ENCODE measurements at regions not wholly inside any gene's neighbourhood (a gene's known extent, or its start where the extent isn't known, plus 50 kb on each side); places are given as distances from the start of the nearest gene placed in this dataset.

- no peak for DNase-seq (ENCODE audit: insufficient read length, low spot score)
- FAIRE-seq = no peak
- TF ChIP-seq POLR2A (IDR thresholded peaks at IDR 0.05; ENCODE audit: low read depth, low read length) = no peak
Measured at GRCh38 chr21:20618878-20619277, 379.3 kb upstream of the NCAM2 start.

- no peak for FAIRE-seq
- no peak for TF ChIP-seq POLR2A (IDR thresholded peaks at IDR 0.05; ENCODE audit: low read depth, low read length)
- no peak for DNase-seq (ENCODE audit: insufficient read length, low spot score)
Measured at GRCh38 chr21:20627594-20627993, 370.6 kb upstream of the NCAM2 start.

DNA sequence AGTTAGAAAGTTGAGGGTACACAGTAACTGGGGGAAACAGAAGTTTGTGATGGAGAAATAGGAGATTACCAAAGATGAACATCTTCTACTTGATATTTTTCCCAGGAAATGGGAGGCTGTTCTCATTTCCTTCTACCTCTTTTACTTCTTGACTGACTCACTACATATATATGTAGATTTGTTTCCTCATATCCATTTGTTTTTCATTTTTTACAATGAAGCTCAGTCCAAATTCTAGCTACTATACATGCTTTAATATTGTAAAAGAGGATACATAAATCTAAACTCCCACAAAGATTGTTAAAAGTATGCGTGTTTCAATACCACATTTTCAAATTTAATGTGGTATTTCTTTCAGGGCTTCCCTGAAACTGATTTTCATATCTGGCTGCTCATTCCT, 366.6 kb upstream of the NCAM2 start:
- TF ChIP-seq POLR2A (IDR thresholded peaks at IDR 0.05; ENCODE audit: low read depth, low read length) = no peak
- DNase-seq (ENCODE audit: insufficient read length, low spot score) = no peak
- no peak for FAIRE-seq

DNA sequence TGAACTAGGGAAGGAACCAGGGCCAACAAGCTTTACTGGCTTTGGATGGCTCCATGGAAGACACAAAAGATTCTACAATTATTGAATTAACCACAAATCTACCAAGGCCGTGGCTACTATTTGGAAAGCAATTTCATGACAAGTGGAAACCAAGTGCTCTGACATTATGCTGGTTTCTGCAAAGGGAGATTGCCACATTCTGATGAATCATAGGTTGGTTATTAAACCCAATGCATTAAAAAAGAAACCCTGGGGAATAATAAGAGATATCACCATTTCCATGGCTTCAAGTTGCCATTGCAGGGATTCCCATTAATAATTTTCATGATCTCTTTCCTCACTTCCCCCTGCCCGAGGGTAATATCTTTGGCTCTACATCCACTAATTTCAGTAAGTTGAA, 359.2 kb upstream of the NCAM2 start:
- FAIRE-seq (no peak), DNase-seq (ENCODE audit: insufficient read length, low spot score) (no peak)
- TF ChIP-seq POLR2A (IDR thresholded peaks at IDR 0.05; ENCODE audit: low read depth, low read length) = no peak

GRCh38 chr21:20641241-20641640, 357.0 kb upstream of the NCAM2 start:
- FAIRE-seq (no peak), DNase-seq (ENCODE audit: insufficient read length, low spot score) (no peak)
- no peak for TF ChIP-seq POLR2A (IDR thresholded peaks at IDR 0.05; ENCODE audit: low read depth, low read length)

DNA sequence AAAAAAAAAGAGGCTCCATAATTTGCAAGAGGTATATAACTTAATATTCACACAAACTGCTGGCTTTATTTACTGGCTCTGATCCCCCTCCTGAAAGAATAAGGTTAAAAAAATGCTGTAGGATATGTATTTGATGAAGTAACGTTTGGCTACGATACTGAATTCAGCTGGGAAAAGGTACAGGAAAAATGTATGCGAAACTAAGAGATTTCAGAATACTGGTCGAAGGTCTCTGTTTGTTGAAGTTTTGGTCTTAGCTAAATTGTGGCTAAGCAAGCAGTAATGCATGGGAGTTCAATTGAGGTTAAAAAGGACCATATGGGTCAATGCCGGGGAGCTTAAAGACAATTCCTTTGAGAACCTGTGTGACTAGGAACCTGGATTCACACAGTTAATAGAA, 355.5 kb upstream of the NCAM2 start:
- FAIRE-seq (no peak), DNase-seq (ENCODE audit: insufficient read length, low spot score) (no peak)
- TF ChIP-seq POLR2A (IDR thresholded peaks at IDR 0.05; ENCODE audit: low read depth, low read length) = no peak

DNA sequence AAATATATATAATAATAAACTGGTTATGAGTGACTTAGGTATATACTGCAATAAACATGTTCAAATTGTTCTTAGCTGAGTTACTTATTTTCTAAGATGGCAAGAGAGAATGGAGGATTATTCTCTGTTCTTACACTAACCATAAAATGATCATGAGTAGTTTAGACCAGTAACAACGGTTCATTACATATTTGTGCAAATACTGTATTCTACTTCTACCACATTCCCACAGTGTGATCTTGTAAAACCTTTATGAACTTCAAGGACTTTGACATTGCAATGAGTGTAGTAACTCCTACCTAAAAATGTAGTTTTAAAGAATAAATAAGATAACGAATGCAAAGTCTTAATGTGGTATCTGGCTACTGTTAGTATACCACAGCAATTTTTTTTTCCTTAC, 353.7 kb upstream of the NCAM2 start:
- TF ChIP-seq POLR2A (IDR thresholded peaks at IDR 0.05; ENCODE audit: low read depth, low read length) = no peak
- FAIRE-seq (no peak), DNase-seq (ENCODE audit: insufficient read length, low spot score) (no peak)

DNA sequence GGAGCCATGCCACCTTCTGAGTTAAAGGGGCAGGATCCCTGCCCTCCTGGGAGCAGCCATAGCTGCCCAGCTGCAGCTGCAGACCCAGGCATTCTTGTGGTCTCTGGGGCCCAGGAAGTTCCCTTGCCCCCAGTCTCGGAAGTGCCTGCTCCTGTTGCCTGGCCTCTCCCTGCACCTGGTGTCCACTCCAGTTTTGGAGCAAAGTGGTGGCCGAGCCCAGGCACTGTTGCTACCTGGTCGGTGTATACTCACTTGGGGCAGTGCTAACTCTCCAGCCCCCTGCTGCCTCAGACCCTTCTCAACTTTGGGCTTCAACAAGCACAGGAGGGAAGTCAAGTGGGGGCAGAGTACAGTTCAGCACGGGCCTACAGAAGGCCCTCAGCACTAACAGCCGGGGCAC, 352.9 kb upstream of the NCAM2 start:
- TF ChIP-seq POLR2A (IDR thresholded peaks at IDR 0.05; ENCODE audit: low read depth, low read length) = no peak
- DNase-seq (ENCODE audit: insufficient read length, low spot score) (no peak), FAIRE-seq (no peak)

DNA sequence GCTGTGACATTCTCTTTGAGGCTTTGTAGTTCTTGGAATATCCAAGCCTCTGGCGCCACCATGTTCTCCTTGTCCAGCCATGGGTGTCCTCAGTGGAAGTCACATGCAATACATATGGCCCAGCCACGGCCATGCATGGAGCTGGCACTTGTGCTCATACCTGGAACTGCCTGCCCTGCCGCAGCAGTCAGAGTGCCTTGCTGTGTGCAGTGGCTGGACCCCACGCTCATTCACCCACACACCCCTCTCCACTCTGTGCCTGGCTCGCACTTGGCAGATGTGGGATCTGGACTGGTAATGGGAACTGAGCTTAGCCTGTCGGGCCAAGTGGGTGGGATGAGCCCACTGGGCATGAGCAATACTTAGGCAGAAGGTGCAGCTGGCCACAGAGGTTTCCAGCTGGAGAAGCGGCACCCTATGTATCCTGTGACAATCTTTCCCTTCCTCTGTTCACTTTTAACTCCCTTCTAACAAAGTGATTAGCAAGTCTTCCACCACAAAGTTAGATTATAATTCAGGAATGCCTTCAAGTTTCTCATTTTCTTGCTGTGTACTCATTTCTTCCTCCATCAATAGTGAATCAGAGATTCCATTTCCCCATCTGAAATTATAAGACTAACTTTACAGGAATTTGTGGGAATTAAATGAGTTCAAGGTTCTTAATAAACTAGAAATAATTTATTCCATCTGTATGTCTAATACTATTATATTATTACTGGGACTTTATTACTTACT, 351.6 kb upstream of the NCAM2 start:
- FAIRE-seq = no peak
- no peak for TF ChIP-seq POLR2A (IDR thresholded peaks at IDR 0.05; ENCODE audit: low read depth, low read length)

DNA sequence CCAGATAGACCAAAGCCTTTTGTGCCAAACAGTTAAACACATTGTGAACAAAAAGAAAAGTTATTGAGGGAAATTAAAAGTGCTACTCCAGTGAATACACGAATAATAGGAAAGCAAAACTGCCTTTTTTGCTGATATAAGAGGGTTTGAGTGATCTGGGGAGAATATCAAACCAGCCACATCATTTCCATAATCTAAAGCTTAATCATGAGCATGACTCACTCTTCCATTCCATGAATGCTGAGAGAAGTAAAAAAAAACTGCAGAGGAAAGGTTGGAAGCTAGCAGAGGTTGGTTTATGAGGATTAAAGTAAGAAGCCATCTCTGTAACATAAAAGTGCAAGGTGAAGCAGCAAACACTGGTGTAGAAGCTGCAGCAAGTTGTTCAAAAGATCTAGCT, 350.6 kb upstream of the NCAM2 start:
- FAIRE-seq (no peak), DNase-seq (ENCODE audit: insufficient read length, low spot score) (no peak)
- TF ChIP-seq POLR2A (IDR thresholded peaks at IDR 0.05; ENCODE audit: low read depth, low read length) = no peak

More for the DNA sequence above, 351.6 kb upstream of the NCAM2 start:
- no peak for DNase-seq (ENCODE audit: insufficient read length, low spot score)

- TF ChIP-seq POLR2A (IDR thresholded peaks at IDR 0.05; ENCODE audit: low read depth, low read length) = no peak
- FAIRE-seq (no peak), DNase-seq (ENCODE audit: insufficient read length, low spot score) (no peak)
Measured at GRCh38 chr21:20649231-20649630, 349.0 kb upstream of the NCAM2 start.

DNA sequence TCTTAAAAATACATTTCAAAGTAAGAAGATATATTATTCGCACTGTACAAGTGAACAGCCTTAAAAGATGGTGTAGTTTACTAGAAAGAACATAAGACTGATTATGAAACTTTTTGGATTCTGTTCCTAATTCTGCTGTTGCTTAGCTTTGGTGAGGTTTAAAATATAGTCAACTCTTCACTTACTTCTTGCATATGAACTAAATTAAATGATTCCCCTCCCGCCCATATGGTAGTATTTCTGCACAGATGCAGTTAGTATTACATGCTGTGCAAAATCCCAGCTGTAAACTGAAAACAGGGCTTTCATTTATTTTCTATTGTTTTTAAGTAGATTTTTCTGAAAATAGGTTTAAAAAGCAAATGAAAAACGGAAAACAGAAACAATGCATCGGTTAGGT, 345.4 kb upstream of the NCAM2 start:
- TF ChIP-seq POLR2A (IDR thresholded peaks at IDR 0.05; ENCODE audit: low read depth, low read length) = no peak
- DNase-seq (ENCODE audit: insufficient read length, low spot score) (no peak), FAIRE-seq (no peak)

- FAIRE-seq (no peak), DNase-seq (ENCODE audit: insufficient read length, low spot score) (no peak)
- TF ChIP-seq POLR2A (IDR thresholded peaks at IDR 0.05; ENCODE audit: low read depth, low read length) = no peak
Measured at GRCh38 chr21:20661246-20661645, 337.0 kb upstream of the NCAM2 start.

- no peak for TF ChIP-seq POLR2A (IDR thresholded peaks at IDR 0.05; ENCODE audit: low read depth, low read length)
- DNase-seq (ENCODE audit: insufficient read length, low spot score) (no peak), FAIRE-seq (no peak)
Measured at GRCh38 chr21:20661745-20662422, 336.3 kb upstream of the NCAM2 start.

GRCh38 chr21:20662514-20662913, 335.7 kb upstream of the NCAM2 start:
- DNase-seq (ENCODE audit: insufficient read length, low spot score) (no peak), FAIRE-seq (no peak)
- no peak for TF ChIP-seq POLR2A (IDR thresholded peaks at IDR 0.05; ENCODE audit: low read depth, low read length)

All from H54 (cell line).